ENCODE measurements at regions not wholly inside any gene's neighbourhood (a gene's known extent, or its start where the extent isn't known, plus 50 kb on each side); places are given as distances from the start of the nearest gene placed in this dataset.
"Not testable (repeated sequence)": the region's sequence is repeated elsewhere in the genome, so short reads cannot be mapped to it uniquely, and the experiment has no call there.

- no peaks in the 10 kb centered on the region for H3K9me3 ChIP-seq (replicated peaks in 1 of 3)
- intact Hi-C loops (cut with DNase I), result no loop called here
- H3K36me3 ChIP-seq (replicated peaks in 1 of 2), result no peaks in the 10 kb centered on the region
- no peak overlapping the region for H3K27ac ChIP-seq
- H3K4me1 ChIP-seq (replicated peaks in 1 of 2), result no peaks in the 10 kb centered on the region
- DNase-seq, result peak in 2 of 7 donors; percentile 3 to 59
- no peak overlapping the region for H3K4me3 ChIP-seq
- TF ChIP-seq, protein P1, sequence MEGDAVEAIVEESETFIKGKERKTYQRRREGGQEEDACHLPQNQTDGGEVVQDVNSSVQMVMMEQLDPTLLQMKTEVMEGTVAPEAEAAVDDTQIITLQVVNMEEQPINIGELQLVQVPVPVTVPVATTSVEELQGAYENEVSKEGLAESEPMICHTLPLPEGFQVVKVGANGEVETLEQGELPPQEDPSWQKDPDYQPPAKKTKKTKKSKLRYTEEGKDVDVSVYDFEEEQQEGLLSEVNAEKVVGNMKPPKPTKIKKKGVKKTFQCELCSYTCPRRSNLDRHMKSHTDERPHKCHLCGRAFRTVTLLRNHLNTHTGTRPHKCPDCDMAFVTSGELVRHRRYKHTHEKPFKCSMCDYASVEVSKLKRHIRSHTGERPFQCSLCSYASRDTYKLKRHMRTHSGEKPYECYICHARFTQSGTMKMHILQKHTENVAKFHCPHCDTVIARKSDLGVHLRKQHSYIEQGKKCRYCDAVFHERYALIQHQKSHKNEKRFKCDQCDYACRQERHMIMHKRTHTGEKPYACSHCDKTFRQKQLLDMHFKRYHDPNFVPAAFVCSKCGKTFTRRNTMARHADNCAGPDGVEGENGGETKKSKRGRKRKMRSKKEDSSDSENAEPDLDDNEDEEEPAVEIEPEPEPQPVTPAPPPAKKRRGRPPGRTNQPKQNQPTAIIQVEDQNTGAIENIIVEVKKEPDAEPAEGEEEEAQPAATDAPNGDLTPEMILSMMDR (IDR thresholded peaks at IDR 0.05), result no peak
- TF ChIP-seq POLR2A (IDR thresholded peaks at IDR 0.05), result no peak
- H3K27me3 ChIP-seq, result no peaks in the 10 kb centered on the region
- WGBS, 4 donors, result 46 to 65% (median 58%) methylated on average over 3 of the region's 3 CpGs
These were observed 408.6 kb downstream of the GBE1 start for GRCh38 chr3:81352867-81353266.

DNA sequence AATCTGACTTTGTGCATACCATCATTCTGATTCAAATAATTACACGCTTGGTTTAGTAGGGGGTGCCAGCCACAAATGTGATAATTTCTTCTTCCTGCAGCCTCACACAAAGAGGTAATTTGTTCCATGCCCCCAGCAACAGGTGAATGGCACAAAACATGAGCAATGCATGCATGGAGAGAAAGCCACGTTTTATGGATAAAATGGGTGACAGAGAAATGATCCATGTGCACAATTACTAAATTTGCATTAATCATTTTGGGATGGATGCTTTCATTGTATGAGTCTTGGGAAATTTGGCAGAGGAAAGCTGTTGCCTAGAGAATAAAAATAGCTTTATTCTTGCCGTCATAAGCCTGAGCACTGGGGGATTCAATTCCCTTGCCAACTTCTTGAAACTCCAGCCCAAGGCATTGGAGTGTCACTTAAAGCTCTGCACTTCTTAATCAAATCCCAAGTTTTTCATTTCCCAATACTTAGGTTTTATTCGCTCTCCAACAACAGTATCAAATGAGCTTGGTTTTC lies 411.6 kb downstream of the GBE1 start:
- no peak overlapping the region for H3K27ac ChIP-seq
- no peaks in the 10 kb centered on the region for H3K4me1 ChIP-seq (replicated peaks in 1 of 2)
- no peaks in the 10 kb centered on the region for H3K27me3 ChIP-seq
- no peak overlapping the region for H3K4me3 ChIP-seq
- H3K9me3 ChIP-seq (replicated peaks in 1 of 3), result no peaks in the 10 kb centered on the region
- no peak for DNase-seq
- H3K36me3 ChIP-seq (replicated peaks in 1 of 2), result no peaks in the 10 kb centered on the region
- intact Hi-C loops (cut with DNase I), result no loop called here
- WGBS, 4 donors, result 61 to 71% (median 70%) methylated on average over 4 of the region's 4 CpGs
- no peak for TF ChIP-seq POLR2A (IDR thresholded peaks at IDR 0.05)
- TF ChIP-seq, protein P1 (IDR thresholded peaks at IDR 0.05), result no peak

DNA sequence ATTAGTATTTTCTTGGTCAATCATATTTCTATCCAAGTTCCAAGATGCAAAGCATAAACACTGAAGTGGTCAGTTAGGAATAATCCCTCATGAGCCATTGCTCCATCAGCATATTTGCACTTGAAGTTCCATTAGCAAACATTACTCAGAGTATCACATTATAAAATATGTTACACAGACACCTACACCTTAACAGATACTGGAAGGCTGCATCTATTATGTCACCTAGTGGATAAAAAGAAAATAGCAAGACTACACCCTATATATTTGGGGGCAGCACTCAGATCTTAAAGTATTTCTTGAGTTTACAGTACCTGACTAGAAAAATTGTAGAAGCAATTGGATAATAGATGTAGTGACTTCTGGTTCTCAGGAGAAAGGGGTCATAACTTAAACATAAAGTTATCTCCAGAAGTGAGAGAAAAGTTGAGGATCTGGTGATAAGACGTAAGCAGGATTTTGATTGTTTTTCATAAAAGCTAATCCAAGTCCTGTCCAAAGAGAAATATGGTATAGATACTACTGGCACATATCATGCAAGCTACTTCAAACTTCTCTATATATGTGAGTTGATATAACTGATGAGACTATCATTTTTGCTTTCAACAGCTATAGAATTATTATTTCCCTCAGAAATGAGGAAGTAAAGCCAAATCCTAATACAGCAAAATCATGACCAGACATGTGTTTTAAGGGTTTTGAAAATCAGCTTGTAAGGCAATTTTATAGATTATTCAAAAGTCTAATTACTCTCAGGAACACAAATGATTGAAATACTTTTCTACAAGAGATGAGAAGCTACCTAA lies 422.2 kb downstream of the GBE1 start:
- H3K4me1 ChIP-seq (replicated peaks in 1 of 2), result no peaks in the 10 kb centered on the region
- no peaks in the 10 kb centered on the region for H3K27me3 ChIP-seq
- no peak overlapping the region for H3K27ac ChIP-seq
- no peak overlapping the region for H3K4me3 ChIP-seq
- no peaks in the 10 kb centered on the region for H3K36me3 ChIP-seq (replicated peaks in 1 of 2)
- 75 to 91% (median 80%) methylated on average over 1 of the region's 1 CpG for WGBS, 4 donors
- no peak for TF ChIP-seq POLR2A (IDR thresholded peaks at IDR 0.05)
- TF ChIP-seq, protein P1 (IDR thresholded peaks at IDR 0.05), result peak in 4 of 6 experiments; percentile 10 to 34 (median 12)
- no peaks in the 10 kb centered on the region for H3K9me3 ChIP-seq (replicated peaks in 1 of 3)
- no peak for DNase-seq
- intact Hi-C loops (cut with DNase I), result no loop called here

DNA sequence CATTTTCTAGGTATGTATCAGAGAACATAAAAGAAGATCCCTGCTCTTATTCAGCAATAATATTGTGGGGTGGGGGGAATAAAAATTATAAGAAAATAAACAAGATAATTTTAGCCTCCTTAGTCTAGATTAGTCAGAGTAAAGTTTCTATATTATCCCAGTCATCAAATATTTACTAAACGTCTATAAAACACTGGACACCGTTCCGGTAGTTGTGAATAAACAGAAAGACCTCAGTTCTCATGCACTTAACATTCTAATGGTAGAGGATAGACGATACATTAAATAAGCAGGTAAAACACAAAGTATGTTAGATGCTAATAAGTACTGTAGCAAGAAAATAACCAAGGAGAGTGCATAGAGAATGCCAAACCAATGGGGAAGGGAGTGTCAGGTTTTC lies 425.0 kb downstream of the GBE1 start:
- Histone ChIP-seq H3K36me3 (replicated peaks in 1 of 2) (no peaks in the 10 kb centered on the region), H3K27ac (no peak overlapping the region), H3K9me3 (replicated peaks in 1 of 3) (no peaks in the 10 kb centered on the region), H3K27me3 (no peaks in the 10 kb centered on the region), H3K4me3 (no peak overlapping the region), H3K4me1 (replicated peaks in 1 of 2) (no peaks in the 10 kb centered on the region)
- no peak for DNase-seq
- intact Hi-C loops (cut with DNase I), result no loop called here
- WGBS, 4 donors, result 80 to 85% (median 84%) methylated on average over 4 of the region's 4 CpGs
- TF ChIP-seq POLR2A (IDR thresholded peaks at IDR 0.05), result no peak
- TF ChIP-seq, protein P1 (IDR thresholded peaks at IDR 0.05), result no peak

DNA sequence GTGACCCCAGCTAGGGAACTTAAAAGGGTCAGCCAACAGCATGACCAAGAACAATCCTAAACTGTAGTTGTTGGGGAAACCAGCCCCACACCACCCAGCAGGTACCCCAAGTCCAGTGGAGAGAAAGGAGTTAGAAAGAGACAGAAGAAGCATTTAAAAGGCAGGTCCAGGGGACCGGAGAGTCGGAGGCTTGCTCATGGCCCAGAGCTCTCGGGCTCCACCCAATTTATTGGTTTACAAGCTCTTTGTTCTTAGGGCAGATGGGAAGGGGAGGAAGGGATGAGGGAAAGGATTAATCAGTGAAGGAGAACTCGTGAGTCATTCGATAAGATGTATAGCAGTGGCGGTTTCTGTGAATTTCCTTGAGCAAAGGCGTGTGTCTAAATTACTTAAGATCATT lies 431.6 kb downstream of the GBE1 start:
- DNase-seq; H3K27me3 ChIP-seq; H3K4me3 ChIP-seq; H3K9me3 ChIP-seq (replicated peaks in 1 of 3); H3K36me3 ChIP-seq (replicated peaks in 1 of 2); intact Hi-C loops (cut with DNase I); H3K27ac ChIP-seq; H3K4me1 ChIP-seq (replicated peaks in 1 of 2): not testable (repeated sequence)
- 87 to 95% (median 88%) methylated on average over 7 of the region's 7 CpGs for WGBS, 4 donors
